ENCODE measurements at regions not wholly inside any gene's neighbourhood (a gene's known extent, or its start where the extent isn't known, plus 50 kb on each side); places are given as distances from the start of the nearest gene placed in this dataset.

- H2BK12ac ChIP-seq (ENCODE audit: insufficient read length, low read depth, low read length): no peak overlapping the region
- no peak overlapping the region for H3K4me3 Mint-ChIP-seq
- H2AFZ ChIP-seq (ENCODE audit: low read length): no peak overlapping the region
- H3K27ac Mint-ChIP-seq: no peak overlapping the region
- H2BK20ac ChIP-seq (ENCODE audit: low read depth, low read length, poor library complexity, severe bottlenecking): no peak overlapping the region
- no peak for DNase-seq
- no CpG with 5 or more reads among the region's 3 CpGs for WGBS (ENCODE audit: extremely low coverage, insufficient read length, low lambda C conversion rate)
- no peak overlapping the region for H4K5ac ChIP-seq (ENCODE audit: insufficient read length, low read depth, low read length)
- H3K36me3 Mint-ChIP-seq (ENCODE audit: insufficient read depth in 1 of 3, low read depth in 3 of 3): peaks cover 0 to 9% (median 2%) of the 10 kb centered on the region in 3 experiments; a peak in 3 of 7 replicates
- no peak overlapping the region for H3K4me2 ChIP-seq (ENCODE audit: insufficient read depth, insufficient read length, low read length)
- H4K8ac ChIP-seq (replicated peaks; ENCODE audit: insufficient read length, low read depth, low read length): no peak overlapping the region
- no peak overlapping the region for H3K56ac ChIP-seq (ENCODE audit: insufficient read length, low read depth, low read length)
- H3K4me1 Mint-ChIP-seq: peaks cover 13 to 15% of the 10 kb centered on the region in 2 experiments
- H3K79me1 ChIP-seq (ENCODE audit: insufficient read depth, low read depth, low read length, poor library complexity, severe bottlenecking): no peaks in the 10 kb centered on the region
- H3K9me3 Mint-ChIP-seq: peaks cover 8 to 11% of the 10 kb centered on the region in 2 experiments; a peak in 4 of 5 replicates
- no peaks in the 10 kb centered on the region for H3K27me3 Mint-ChIP-seq (ENCODE audit: low read depth)
- no peaks in the 10 kb centered on the region for H3K79me2 ChIP-seq (ENCODE audit: insufficient read depth, low read length)
- H3K9me3 ChIP-seq (ENCODE audit: control insufficient read depth, low read depth, low read length): no peaks in the 10 kb centered on the region
- no peak overlapping the region for H3K4ac ChIP-seq (ENCODE audit: low read depth, low read length)
- no peak overlapping the region for H3K18ac ChIP-seq (ENCODE audit: insufficient read length, low read depth, low read length)
- no peak overlapping the region for H3K23ac ChIP-seq (ENCODE audit: insufficient read length, low read depth, low read length)
- no peak overlapping the region for H2BK5ac ChIP-seq (ENCODE audit: insufficient read length, low read length)
- no peak overlapping the region for H3K27ac ChIP-seq (ENCODE audit: insufficient read length, low read depth, low read length)
- H3T11ph ChIP-seq (ENCODE audit: low read length): no peak overlapping the region
- no peak overlapping the region for H4K91ac ChIP-seq (ENCODE audit: insufficient read length, low read depth, low read length)
- no peaks in the 10 kb centered on the region for H3K23me2 ChIP-seq (ENCODE audit: insufficient read length, low read depth, low read length, poor library complexity, severe bottlenecking)
- no peak overlapping the region for H2BK15ac ChIP-seq (ENCODE audit: low read depth, low read length)
- H4K20me1 ChIP-seq (ENCODE audit: control insufficient read depth, insufficient read depth, insufficient read length): no peaks in the 10 kb centered on the region
- no peak overlapping the region for H2BK120ac ChIP-seq (ENCODE audit: low read depth, low read length, poor library complexity, severe bottlenecking)
- no peaks in the 10 kb centered on the region for H3K4me1 ChIP-seq (ENCODE audit: insufficient read depth, low read length)
- H3K27me3 ChIP-seq (ENCODE audit: insufficient read depth, low read length): no peaks in the 10 kb centered on the region
- H3K9ac ChIP-seq (ENCODE audit: extremely low read depth, insufficient read length, low read length): no peak overlapping the region
- H2AK5ac ChIP-seq (ENCODE audit: insufficient read length, low read length): no peak overlapping the region
- H3K14ac ChIP-seq (ENCODE audit: insufficient read depth, low read length): no peak overlapping the region
- TF ChIP-seq CTCF (conservative IDR thresholded peaks at IDR 0.05): no peak
Measured at GRCh38 chr2:66753660-66754059, 318.7 kb downstream of the MEIS1 start.

Measured in H9 (cell line).